ENCODE measurements at regions not wholly inside any gene's neighbourhood (a gene's known extent, or its start where the extent isn't known, plus 50 kb on each side); places are given as distances from the start of the nearest gene placed in this dataset.
"Not testable (repeated sequence)": the region's sequence is repeated elsewhere in the genome, so short reads cannot be mapped to it uniquely, and the experiment has no call there.

DNA sequence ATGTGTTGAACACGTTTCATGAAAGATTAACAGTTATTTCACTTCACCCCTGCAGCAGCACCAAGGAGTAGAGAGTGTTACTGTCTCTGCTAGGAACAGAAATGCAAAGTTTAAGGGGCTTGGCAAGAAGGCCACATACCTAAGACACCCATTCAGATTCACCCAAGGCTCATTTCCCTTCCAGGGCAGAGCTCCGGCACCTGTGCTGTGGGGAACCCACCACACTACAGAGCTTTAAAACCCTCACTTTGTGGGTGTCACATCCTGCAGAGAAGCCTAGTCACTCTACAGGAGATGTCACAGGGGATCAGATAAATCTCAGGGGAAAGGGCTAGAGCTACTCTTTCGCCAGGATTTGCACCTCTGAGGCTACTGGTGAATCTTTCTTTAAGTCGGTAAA lies 176.1 kb upstream of the KLF6 start:
- peak in 1 of 3 experiments; percentile 23 for DNase-seq (ENCODE audit: low read depth in 3 of 3)

DNA sequence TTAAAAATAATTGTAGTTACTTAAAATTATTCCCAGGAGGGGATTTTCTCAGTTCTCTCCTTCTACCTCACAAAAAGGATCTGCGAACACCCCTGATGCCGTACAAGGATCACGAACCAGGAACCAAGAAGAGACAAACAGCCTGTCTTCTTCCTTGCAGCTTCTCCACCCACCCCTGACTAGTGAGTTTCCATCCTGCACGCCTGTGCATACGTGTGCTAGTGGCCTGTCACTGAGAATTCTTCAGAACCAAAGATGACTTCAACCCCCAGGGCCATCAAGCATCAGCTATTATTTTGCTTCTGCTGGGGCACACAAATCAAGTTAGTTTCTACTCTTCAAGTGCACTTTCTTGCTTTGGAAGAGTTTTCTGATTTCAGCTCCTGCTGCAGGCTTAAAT lies 175.5 kb upstream of the KLF6 start:
- DNase-seq (ENCODE audit: low read depth in 3 of 3) = no peak

DNA sequence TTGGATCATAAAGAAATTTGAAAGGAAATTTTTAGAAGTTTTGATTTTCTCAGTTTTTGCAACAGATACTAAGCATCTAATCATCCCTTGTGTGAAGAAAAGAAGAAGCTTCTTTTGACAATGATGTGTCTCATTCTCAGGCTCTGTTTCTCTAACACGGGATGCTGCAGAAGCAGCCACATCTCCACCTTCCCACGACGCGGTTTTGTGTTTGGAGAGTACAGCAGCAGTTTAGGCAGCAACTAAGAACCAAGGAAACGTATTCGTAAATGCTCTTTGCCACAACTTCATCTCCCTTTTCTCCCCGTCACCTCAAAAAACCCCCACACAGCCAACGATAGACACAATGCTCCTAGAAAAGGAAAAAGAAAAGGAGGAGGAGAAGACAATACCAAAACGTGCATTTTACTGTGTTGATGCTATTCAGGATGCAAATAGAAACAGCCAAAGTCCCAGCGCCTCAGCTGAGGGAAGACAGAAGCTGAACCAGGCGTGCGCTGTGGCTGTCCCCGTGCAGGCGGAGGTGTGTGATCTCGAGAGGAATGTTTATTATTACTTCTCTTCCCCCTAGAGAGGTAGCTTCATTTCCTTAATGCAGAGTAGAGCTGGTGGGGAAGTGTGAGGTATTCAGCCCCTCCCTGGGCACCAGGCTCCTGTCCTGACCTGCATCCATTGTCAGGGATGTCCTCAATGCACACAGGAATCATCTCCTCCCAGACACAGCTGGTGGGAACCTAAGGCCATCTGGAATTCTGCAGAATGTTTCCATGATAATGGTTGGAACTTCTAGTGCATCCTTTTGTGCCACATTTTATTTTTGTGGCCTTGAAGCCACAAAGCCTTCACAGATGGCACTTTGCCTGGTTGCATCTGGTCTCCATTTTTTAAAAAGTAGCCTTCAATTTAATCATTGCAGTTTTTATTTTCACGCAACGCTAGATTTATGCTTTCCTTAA lies 174.6 kb upstream of the KLF6 start:
- DNase-seq (ENCODE audit: low read depth in 3 of 3) = no peak

DNA sequence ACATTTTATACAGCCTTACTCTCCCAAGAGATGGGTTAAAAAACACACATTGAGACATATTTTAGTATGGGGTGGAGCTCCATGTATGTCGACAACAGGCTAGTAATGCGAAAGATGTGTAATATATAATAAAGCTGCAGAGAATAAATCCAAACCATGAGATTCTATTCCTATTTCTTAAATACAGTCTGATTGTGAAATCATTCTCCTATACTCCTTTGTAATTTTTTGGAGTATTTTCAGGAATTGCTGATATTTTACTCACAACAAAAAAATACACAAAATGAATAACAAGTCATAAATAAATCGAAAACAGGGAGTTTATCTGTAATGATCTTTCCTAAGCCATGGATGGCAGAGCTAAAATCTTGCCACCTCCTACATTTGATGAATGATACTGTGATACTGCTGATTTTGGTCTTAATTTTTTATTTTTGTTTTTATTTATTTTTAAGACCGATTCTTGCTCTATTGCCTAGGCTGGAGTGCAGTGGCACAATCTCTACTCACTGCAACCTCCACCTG lies 173.5 kb upstream of the KLF6 start:
- DNase-seq (ENCODE audit: low read depth in 3 of 3) = no peak

DNA sequence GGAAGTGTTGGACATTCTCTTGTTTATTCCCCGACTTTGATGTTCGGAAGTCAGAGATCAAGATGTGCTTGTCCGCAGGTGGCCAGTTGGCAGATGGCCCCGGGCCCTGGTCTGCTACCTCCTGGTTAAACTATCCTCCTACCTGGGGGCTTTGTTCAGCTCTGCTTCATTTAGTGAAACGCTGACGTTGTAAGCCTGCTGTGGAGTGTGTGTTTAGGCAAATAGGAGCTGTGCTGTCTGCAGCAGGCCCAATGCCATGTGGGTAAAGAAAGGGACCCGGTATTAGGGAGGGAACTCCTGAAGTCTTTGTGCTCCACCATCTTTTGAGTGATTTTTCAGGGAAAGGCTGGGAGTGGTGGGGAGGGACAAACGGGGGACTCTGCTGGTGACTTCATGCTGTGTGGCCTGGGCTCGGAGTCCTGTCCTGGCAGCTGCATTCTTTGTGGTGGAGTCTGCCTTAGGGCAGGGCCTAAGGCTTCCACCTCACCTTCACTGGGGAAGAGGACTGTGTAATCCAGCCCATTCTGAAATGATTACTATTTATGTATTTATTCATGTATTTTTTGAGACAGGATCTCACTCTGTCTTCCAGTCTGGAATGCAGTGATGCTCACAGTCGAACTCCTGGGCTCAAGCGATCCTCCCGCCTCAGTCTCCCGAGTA lies 171.1 kb upstream of the KLF6 start:
- DNase-seq (ENCODE audit: low read depth in 3 of 3) = no peak

DNA sequence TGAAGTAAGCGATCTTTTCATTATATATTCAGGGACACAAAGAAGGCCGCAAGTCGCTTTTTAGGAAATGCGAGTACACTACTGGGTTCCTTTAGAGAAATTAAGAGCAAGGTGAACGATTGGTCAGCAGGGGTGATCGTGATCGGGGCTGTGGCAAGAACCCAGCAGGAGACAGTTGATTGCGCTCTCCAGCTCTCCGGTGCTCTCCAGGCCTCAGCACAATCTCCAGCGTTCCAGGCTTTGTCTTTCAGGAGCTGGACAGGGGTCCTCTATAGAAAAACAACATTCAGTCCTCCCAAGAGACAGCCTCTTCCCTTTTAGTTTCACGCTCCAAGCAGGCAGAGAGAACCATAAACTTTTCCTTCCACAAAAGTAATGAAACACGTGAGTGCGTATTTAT lies 170.5 kb upstream of the KLF6 start:
- DNase-seq (ENCODE audit: low read depth in 3 of 3) = no peak

DNA sequence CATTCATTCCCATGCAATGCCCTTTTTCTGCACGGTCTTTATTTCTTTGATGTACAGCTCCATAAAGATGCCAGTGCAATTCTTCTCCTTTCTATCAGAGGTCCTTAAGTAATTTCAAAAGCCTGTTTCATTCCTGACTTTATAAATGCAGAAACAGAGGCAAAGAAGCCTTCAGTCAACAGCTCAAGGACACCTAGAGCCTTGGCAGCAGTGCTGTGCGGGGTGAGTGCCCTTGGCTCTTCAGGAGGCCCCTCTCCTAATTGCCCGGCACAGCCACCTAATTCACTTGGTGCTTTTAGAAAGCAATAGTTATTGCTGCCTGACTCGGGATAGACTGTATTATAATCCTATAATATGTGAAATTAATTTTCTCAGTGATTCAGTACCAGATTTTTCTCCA lies 169.6 kb upstream of the KLF6 start:
- DNase-seq (ENCODE audit: low read depth in 3 of 3) = no peak

DNA sequence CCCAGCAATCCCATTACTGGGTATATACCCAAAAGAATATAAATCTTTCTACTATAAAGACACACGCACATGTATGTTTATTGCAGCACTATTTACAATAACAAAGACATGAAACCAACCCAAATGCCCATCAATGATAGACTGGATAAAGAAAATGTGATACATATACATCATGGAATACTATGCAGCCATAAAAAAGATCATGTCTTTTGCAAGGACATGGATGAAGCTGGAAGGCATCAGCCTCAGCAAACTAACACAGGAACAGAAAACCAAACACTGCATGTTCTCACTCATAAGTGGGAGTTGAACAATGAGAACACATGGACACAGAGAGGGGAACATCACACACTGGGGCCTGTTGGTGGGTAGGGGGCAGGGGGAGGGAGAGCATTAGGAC lies 169.0 kb upstream of the KLF6 start:
- DNase-seq (ENCODE audit: low read depth in 3 of 3) = not testable (repeated sequence)

DNA sequence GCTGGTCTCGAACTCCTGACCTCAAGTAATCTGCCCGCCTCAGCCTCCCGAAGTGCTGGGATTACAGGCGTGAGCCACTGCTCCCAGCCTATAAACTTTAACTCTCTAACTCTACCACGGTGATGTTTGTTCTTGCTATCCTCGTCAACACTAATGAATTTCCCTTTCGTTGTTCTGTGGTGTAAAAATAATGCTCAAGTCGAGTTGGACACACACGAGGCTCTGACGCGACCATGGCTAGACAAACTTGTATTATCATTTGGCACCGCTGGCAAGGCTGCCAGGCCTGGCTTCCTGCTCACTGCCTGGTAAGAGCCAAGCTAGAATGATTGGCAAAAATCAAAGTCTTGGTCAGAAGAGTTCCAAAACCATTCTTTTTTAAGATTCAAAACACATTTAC lies 167.0 kb upstream of the KLF6 start:
- DNase-seq (ENCODE audit: low read depth in 3 of 3) = no peak

DNA sequence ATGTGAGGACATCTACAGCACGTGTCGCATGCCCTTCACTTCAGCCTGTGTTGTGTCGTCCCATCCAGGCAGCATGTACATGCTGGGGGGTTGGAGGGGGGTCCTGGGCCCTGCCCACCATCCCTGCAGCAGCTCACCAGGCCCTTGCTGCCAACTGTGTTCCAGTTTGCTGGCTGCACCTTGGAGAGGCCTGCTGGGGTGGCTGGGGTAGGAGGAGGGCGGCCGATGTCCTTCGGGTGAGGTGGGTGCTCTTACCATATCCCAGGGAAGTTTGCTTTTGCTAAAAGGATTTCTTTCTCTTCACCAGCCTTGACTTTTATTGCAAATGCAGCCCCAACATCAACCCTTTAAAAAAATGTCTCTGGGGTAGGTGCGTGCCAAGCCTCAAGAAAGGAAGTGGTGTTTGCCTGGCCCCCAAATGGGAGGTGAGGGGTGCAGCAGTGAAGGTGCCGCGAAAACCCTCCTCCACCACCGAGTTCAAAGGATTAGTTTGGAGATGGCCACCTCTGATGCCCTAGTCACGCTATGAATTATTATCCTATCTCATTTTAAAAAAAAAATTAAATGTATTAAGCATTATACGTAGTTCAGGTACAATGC lies 165.8 kb upstream of the KLF6 start:
- no peak for DNase-seq (ENCODE audit: low read depth in 3 of 3)

DNA sequence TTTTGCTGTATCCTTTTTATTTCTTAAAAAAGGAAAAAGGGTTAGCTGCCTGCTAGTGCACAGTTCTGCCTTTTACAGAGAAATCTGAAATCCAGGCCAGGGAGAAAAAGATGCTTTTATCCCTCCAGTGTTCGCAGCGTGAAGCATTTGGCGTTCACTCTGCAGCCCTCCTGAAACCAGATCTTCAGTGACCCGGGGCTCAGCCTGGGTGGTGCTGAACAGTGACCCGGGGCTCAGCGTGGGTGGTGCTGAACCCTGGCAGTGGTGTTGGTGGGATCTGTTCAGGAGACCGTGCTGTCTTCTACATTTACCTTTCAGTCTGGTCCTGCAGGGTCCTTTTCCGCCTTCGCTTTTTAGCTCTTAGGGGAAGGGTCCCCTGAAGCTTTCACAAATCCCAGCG lies 164.7 kb upstream of the KLF6 start:
- no peak for DNase-seq (ENCODE audit: low read depth in 3 of 3)

DNA sequence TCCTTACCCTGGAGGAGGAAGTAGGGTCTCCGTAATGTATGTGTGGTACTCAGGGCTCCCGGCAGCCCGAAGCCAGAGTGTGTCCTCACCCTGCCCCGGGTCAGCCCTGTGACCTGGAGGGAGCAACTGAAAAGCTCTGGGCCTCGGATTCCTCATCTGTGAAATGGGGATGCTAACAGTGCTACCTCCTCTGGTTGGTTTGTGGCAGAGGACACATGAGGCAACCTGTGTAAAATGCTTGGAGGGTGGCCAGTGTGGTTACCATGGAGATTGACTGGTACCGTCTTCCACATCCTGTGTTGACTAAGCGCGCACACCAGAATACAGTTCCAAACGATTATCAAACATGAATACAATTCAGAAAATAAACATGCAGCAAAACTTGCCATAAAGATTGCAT lies 163.8 kb upstream of the KLF6 start:
- DNase-seq (ENCODE audit: low read depth in 3 of 3) = peak in 2 of 3 experiments; percentile 35 to 59

DNA sequence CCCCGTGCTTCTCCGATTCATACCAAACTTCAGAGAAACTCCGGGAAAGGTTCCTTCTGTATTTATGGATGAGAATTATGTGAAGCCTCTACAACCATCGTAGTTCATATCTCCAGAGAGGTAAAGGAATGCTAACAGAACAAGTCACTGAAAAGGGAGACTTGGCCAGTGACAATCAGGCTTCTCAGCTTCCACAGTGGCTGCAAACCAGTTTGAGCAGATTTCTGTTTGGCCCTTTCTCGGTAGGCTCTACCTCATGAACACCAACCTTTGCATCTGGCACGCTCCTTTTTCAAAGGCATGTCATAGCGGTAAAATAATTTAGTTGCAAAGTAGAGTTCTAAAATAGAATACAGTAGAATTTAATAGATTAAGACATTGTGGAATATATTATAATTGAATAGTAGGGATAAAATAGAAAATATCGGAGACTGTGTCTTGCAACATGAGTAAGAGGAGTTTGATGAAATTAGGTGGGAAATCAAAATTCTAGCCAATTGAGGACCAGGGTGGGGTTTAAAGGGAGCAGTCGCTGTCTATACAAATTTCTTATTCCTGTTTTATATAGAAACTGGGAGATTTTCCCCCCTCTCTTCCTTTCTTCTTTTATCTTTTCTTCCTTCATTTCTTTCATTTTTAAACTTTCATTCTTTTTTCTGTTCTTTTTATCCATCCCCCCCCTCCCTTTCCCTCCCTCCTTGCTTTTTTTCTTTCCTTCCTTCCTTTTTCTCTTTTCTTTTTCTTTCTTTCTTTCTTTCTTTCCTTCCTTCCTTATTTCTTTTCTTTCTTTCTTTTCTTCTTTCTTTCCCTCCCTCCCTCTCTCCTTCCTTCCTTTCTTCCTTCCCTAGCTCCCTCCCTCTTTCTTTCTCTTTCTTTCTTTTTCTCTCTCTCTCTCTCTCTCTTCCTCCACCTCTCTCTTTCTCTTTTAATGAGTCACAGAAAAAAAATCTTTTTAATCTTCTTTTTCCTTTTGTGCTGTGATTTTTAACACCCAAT lies 161.5 kb upstream of the KLF6 start:
- no peak for DNase-seq (ENCODE audit: low read depth in 3 of 3)

DNA sequence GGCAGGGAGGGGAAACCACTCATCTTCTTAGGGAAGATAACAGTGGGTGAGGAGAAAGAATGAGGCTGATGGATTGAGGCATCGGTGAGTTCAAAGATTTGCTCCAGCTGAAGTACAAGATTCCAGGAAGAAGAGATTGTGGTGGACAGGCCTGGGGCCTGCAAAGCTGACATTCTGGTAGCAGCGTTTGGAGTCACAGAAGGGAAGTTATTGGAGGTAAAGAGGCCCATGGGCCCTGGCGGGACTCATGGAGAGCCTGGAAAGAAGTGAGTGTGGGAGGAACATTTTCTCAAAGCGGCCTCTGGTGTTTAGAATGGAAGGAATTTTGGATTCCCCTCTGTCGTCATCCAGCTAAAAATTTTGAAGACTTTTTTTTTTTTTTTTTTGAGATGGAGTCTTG lies 160.0 kb upstream of the KLF6 start:
- no peak for DNase-seq (ENCODE audit: low read depth in 3 of 3)

DNA sequence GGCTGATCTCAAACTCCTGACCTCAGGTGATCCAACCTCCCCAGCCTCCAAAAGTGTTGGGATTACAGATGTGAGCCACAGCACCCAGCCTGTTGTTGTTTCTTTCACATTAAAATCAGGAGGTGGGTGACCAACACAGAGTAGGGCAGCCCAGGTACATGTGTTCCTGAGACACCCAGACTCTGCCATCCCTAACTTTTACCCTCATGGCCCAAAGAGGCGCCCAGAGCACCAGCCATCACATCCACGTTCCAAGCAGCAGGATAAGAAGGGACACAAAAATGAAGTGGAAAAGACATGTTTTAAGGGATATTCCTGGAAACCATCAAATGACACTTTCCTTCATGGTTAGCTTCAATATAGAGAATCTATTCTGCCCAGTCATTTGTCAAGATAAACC lies 159.6 kb upstream of the KLF6 start:
- DNase-seq (ENCODE audit: low read depth in 3 of 3) = no peak

DNA sequence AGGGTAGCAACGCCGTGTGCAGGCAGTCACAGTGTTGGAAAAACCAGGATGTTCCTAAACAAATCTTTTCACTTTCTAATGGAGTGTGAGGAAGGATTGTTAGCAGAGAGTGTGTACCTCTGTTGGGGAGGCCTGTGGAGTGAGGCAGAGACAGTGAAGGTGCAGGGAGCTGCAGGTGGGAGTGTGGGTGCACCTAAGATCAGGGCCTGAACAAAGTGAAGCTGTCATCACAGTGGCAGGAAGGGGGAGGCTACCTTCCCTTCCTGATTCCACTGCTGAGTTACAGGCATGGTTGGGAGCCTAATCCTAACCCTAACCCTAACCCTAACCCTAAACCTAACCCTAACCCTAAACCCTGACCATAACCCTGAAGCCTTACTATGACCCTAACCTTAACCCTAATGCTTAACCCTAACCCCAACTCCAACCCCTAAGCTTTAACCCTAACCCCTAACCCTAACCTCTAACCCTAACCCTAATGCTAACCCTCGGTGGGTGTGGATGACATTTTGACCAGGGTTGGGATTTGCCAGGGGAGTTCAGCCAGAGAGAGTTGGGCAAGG lies 158.8 kb upstream of the KLF6 start:
- DNase-seq (ENCODE audit: low read depth in 3 of 3) = no peak

DNA sequence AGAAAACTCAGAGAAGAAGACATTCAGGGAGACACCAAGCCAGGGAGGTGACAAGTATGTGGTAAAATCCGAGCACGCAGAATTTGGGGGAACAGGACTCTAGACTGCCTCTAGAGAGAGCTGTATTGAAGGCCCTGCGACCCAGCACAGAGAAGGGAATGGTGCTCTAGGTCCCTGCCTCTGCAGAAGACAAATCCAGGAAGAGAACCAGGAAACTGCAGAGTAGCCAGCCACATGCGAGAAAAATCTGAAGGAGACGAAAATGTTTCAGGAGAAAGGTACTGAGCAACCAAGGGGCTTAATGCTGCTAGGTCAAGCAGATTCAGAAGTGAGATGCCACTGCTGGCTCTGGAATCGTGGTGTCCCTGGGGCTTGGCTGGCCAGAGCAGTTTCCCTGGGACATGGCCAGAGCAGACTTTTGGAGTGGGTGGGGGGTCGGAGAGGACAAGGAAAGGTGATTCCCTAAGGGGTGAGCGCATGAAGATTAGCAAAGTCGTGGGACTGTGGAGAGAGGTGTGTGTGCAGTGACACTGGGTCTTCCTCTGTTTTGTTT lies 158.0 kb upstream of the KLF6 start:
- no peak for DNase-seq (ENCODE audit: low read depth in 3 of 3)

DNA sequence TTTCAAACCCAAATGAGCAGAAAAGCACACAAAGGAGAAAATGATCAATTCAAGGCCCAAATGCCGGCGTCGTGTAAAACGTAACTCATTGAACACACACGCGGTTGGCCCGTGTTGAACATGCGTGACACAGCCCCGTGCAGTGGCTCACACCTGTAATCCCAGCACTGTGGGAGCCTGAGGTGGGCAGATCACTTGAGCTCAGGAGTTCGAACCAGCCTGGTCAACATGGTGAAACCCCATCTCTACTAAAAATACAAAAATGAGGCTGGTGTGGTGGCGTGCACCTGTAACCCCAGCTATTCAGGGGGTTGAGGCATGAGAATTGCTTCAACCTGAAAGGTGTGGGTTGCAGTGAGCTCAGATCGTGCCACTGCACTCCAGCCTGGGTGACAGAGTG lies 156.7 kb upstream of the KLF6 start:
- no peak for DNase-seq (ENCODE audit: low read depth in 3 of 3)

DNA sequence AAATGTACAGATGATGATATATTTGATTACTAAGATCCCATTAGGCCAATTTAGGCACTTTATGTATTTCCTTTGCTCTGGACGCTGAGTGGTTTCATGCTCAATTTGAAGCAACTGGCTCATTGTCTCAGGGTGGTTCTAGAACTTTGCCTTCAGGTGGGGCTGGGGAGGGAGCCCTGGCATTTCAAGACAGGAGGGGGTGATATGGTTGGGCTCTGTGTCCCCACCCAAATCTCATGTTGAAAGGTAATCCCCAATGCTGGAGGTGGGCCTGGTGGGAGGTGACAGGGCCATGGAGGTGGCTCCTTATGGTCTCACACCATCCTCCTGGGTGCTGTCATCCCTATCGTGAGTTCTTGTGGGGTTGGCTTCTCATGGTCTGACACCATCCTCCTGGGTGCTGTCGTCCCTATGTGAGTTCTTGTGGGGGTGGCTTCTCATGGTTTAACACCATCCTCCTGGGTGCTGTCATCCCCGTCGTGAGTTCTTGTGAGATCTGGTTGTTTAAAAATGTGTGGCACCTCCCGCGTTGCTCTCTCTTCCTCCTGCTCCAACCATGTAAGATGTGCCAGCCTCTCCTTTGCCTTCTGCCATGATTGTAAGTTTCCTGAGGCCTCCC lies 151.5 kb upstream of the KLF6 start:
- no peak for DNase-seq (ENCODE audit: low read depth in 3 of 3)

DNA sequence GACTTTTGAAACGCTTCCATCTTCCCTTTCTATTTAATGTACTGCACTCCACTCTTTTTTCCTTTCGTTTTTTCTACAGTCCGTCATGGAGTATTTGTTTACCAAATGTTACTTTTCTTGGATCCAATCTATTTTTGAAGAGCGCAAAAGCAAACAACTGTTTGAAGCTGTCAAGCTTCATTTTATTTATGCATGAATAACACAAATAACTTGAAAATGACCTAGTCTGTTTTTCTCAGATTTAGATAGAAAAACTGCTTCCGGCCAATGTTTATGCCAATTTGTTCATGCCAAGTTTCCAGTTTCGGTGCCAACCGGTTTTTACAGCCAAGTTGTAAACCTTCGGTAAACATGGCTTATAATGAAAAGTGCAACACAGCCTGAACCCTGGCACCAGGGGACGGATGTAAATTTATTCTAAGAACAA lies 150.9 kb upstream of the KLF6 start:
- DNase-seq (ENCODE audit: low read depth in 3 of 3) = no peak

Measured in stimulated activated CD4-positive, alpha-beta T cell treated with anti-CD3 and anti-CD28 coated beads, TNF-alpha, amount 100 ng/mL, for 4 hours (primary cell).